CD4-positive, alpha-beta T cell (primary cell): ENCODE measurements at regions not wholly inside any gene's neighbourhood (a gene's known extent, or its start where the extent isn't known, plus 50 kb on each side); places are given as distances from the start of the nearest gene placed in this dataset.

Experiments
- ATAC-seq: fragments of 200-7000 bp; cut with Tn5 transposase; one replicate; pipeline ENCODE4 v1.10.0; 2022; ENCODE audit warnings: mild to moderate bottlenecking; ENCODE audit not compliant: poor library complexity
- CTCF ChIA-PET: fragments of 350-600 bp; sonication (Branson Sonifier 250); formaldehyde crosslinking; loops from one replicate; lab custom pipeline; 2021; ENCODE audit warnings: antibody characterized with exemption, inconsistent platforms; lab: Charles Lee
- POLR2A ChIA-PET: fragments of 350-600 bp; sonication (Branson Sonifier 250); formaldehyde crosslinking; loops from one replicate; lab custom pipeline; 2021; ENCODE audit warnings: antibody characterized with exemption, inconsistent platforms; lab: Charles Lee
- DNase-seq, 14 experiments: peaks; one replicate each; pipeline ENCODE4 v3.0.0-alpha.2; 2013 to 2020; ENCODE audit warnings: mixed read lengths in 2 of 14
- H3K27ac ChIP-seq, 2 donors: one replicate each; pipeline versions ENCODE4 v1.5.1 to v1.7.0; 2013; ENCODE audit warnings: low read length in 2 of 2, low read depth in 1 of 2, mild to moderate bottlenecking in 1 of 2
- H3K27me3 ChIP-seq, 2 experiments: 1 replicate in 1 of 2; 2 replicates in 1 of 2; pipeline versions ENCODE4 v1.6.1 to v1.7.0; 2013; ENCODE audit warnings: low read length in 2 of 2, control low read depth in 1 of 2, mild to moderate bottlenecking in 1 of 2, moderate library complexity in 1 of 2; ENCODE audit not compliant: insufficient read depth in 2 of 2, control insufficient read depth in 1 of 2
- H3K36me3 ChIP-seq: one replicate; pipeline ENCODE4 v1.6.1; 2013; ENCODE audit warnings: low read length, control low read depth; ENCODE audit not compliant: insufficient read depth
- H3K4me1 ChIP-seq: one replicate; pipeline ENCODE4 v1.6.1; 2013; ENCODE audit warnings: low read length, control low read depth; ENCODE audit not compliant: insufficient read depth
- H3K4me3 ChIP-seq: one replicate; pipeline ENCODE4 v1.5.1; 2013; ENCODE audit warnings: mild to moderate bottlenecking, low read length, moderate library complexity
- H3K9me3 ChIP-seq, 2 experiments: 1 replicate in 1 of 2; 2 replicates in 1 of 2; pipeline versions ENCODE4 v1.6.1 to v1.7.0; 2013; ENCODE audit warnings: low read length in 2 of 2, mild to moderate bottlenecking in 2 of 2, control low read depth in 1 of 2, moderate library complexity in 1 of 2; ENCODE audit not compliant: control insufficient read depth in 1 of 2, insufficient read depth in 1 of 2
- H3K27ac Mint-ChIP-seq: one replicate; pipeline ENCODE4 v1.8.0; 2020; ENCODE audit warnings: mixed read lengths
- H3K27me3 Mint-ChIP-seq: one replicate; pipeline ENCODE4 v1.8.0; 2021; ENCODE audit warnings: mixed read lengths
- H3K36me3 Mint-ChIP-seq: one replicate; pipeline ENCODE4 v1.8.0; 2021; ENCODE audit warnings: low read depth, mixed read lengths
- H3K4me1 Mint-ChIP-seq: one replicate; pipeline ENCODE4 v1.8.0; 2021; ENCODE audit warnings: low read depth, mixed read lengths
- H3K4me3 Mint-ChIP-seq: one replicate; pipeline ENCODE4 v1.8.0; 2020; ENCODE audit warnings: mild to moderate bottlenecking, mixed read lengths
- H3K9me3 Mint-ChIP-seq: one replicate; pipeline ENCODE4 v1.8.0; 2020; ENCODE audit warnings: mixed read lengths
- CTCF ChIP-seq: fragments of 200-600 bp; IDR thresholded peaks from one replicate; pipeline ENCODE4 v1.8.0; 2022; ENCODE audit warnings: antibody characterized with exemption, mild to moderate bottlenecking
- intact Hi-C, 2 experiments: fragments of 100-400 bp; cut with DNase I in 1 of 2; cut with micrococcal nuclease in 1 of 2; formaldehyde crosslinking; loops; one replicate each; pipeline versions ENCODE4 v1.15.1 to v1.9.0; 2023 to 2025; cut with DNase I, micrococcal nuclease

DNA sequence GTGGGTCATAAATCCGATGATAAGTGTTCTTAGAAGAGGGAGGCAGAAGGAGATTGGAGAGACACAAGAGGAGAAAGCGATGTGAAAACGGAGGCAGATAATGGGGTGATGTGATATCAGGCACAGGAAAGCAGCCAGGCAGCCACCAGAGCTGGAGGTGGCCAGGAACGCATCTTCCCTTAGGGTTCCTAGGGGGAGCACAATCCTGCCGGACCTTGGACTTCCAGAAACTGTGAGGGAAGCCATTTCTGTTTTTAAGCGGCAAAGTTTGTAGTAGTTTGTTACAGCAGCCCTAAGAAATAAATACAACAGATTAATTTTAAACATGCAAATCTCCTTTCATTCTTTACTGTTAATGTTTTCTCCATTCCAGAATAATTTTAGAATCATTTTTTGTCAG is 259.9 kb upstream of the TMC3 start:
- CTCF ChIA-PET = no interaction called here
- POLR2A ChIA-PET = no interaction called here
- H3K36me3 Mint-ChIP-seq = no peaks in the 10 kb centered on the region
- no peaks in the 10 kb centered on the region for H3K9me3 Mint-ChIP-seq
- no peak for TF ChIP-seq CTCF
- H3K36me3 ChIP-seq = no peaks in the 10 kb centered on the region
- H3K27me3 ChIP-seq = peaks cover 0 to 3% of the 10 kb centered on the region in 2 experiments
- intact Hi-C loops = no loop called here
- H3K4me1 Mint-ChIP-seq = no peaks in the 10 kb centered on the region
- no peak overlapping the region for H3K27ac Mint-ChIP-seq
- DNase-seq = no peak
- no peaks in the 10 kb centered on the region for H3K4me1 ChIP-seq
- H3K4me3 Mint-ChIP-seq = no peak overlapping the region
- H3K27ac ChIP-seq = no peak overlapping the region
- H3K27me3 Mint-ChIP-seq = no peaks in the 10 kb centered on the region
- no peak for ATAC-seq
- no peaks in the 10 kb centered on the region for H3K9me3 ChIP-seq
- no peak overlapping the region for H3K4me3 ChIP-seq

DNA sequence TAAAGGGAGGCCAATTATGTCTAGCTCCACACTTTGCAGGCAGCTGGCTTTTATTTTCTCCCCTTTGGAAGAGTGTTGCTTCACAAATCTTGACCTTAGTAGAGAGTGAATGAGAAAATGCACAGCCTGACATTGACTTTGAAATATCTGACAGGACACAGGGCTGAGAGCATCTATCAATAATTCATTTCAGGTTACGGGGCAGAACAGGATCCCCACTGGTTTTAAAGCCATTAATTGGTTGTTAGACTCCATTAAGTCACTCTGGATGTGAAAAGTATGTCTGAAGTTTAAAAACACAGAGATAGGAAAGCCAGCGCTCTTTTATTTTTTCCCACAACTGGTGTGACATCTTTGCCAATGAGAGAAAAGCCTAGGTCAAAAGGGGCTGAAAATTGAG is 251.9 kb upstream of the TMC3 start:
- Mint-ChIP-seq H3K27me3 (peaks cover 19% of the 10 kb centered on the region), H3K4me1 (no peaks in the 10 kb centered on the region), H3K4me3 (no peak overlapping the region), H3K27ac (no peak overlapping the region), H3K36me3 (no peaks in the 10 kb centered on the region), H3K9me3 (peaks cover 3% of the 10 kb centered on the region)
- Histone ChIP-seq H3K4me3 (no peak overlapping the region), H3K4me1 (no peaks in the 10 kb centered on the region), H3K27me3 (no peaks in the 10 kb centered on the region), H3K9me3 (no peaks in the 10 kb centered on the region), H3K27ac (no peak overlapping the region), H3K36me3 (no peaks in the 10 kb centered on the region)
- intact Hi-C loops = no loop called here
- ChIA-PET CTCF (no interaction called here), POLR2A (no interaction called here)
- DNase-seq (no peak), ATAC-seq (no peak)
- TF ChIP-seq CTCF = no peak

- no peak overlapping the region for H3K27ac Mint-ChIP-seq
- H3K27me3 Mint-ChIP-seq = peaks cover 4% of the 10 kb centered on the region
Observed at GRCh38 chr15:81619002-81619401, 245.0 kb upstream of the TMC3 start.

More at GRCh38 chr15:81619002-81619401, 245.0 kb upstream of the TMC3 start:
- TF ChIP-seq CTCF = no peak
- CTCF ChIA-PET = no interaction called here
- Histone ChIP-seq H3K4me1 (no peaks in the 10 kb centered on the region), H3K27me3 (no peaks in the 10 kb centered on the region), H3K4me3 (no peak overlapping the region), H3K36me3 (no peaks in the 10 kb centered on the region), H3K27ac (no peak overlapping the region), H3K9me3 (no peaks in the 10 kb centered on the region)
- POLR2A ChIA-PET = no interaction called here
- H3K9me3 Mint-ChIP-seq = no peaks in the 10 kb centered on the region
- intact Hi-C loops = no loop called here
- DNase-seq = no peak
- H3K4me3 Mint-ChIP-seq = no peak overlapping the region
- no peaks in the 10 kb centered on the region for H3K36me3 Mint-ChIP-seq
- H3K4me1 Mint-ChIP-seq = no peaks in the 10 kb centered on the region
- no peak for ATAC-seq
